ENCODE measurements at regions not wholly inside any gene's neighbourhood (a gene's known extent, or its start where the extent isn't known, plus 50 kb on each side); places are given as distances from the start of the nearest gene placed in this dataset.

DNA sequence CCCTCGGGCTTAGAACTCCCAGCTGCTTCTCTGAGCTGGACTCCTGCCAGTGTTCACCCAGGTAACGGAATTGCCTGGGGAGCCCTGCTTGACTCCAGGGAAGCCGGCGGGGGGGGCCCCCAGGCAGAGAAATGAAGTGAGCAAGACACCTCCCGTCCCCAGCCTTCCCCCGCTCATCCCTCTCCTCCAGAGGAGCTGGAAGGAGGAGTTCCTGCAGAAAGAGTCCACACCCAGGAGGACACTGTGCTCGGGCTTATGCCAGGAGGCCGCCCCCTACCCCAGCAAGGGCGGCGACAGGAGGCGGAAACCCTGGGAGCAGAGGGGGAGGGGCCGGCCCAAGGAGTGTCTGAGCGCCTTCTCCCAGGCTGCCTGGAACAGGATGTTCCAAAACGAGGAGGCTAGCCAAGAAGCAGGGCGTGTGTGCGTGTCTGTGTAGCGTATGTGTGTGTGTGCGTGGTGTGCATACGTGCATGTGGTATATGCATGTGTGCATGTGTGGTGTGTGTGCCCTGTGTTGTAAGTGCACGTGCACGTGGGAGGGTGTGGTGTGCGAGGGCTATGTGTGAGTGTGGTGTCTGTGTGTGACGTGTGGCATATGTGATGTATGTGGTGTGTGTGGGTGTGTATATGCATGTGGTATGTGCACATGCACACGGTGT is 511.3 kb downstream of the SHQ1 start:
- no peak for TF ChIP-seq CTCF (IDR thresholded peaks at IDR 0.05)
- peak in 2 of 4 donors; percentile 97 to 98 for TF ChIP-seq EP300 (IDR thresholded peaks at IDR 0.05)
- TF ChIP-seq POLR2AphosphoS5 (IDR thresholded peaks at IDR 0.05), result peak; percentile 93 to 94
